ENCODE measurements at regions not wholly inside any gene's neighbourhood (a gene's known extent, or its start where the extent isn't known, plus 50 kb on each side); places are given as distances from the start of the nearest gene placed in this dataset.

- no peak for TF ChIP-seq SALL2 (CRISPR knock-in tag; IDR thresholded peaks at IDR 0.05)
- TF ChIP-seq ESRRA (CRISPR knock-in tag; IDR thresholded peaks at IDR 0.05; ENCODE audit: low read depth) = no peak
- TF ChIP-seq DNMT1 (CRISPR knock-in tag; IDR thresholded peaks at IDR 0.05) = no peak
- TF ChIP-seq CTCF (CRISPR knock-in tag; IDR thresholded peaks at IDR 0.05) = no peak
- no peak for TF ChIP-seq EZH2 (conservative IDR thresholded peaks at IDR 0.05; ENCODE audit: low read depth, low read length)
- no peak for TF ChIP-seq CREB3 (CRISPR knock-in tag; IDR thresholded peaks at IDR 0.05)
- TF ChIP-seq TSC22D2 (CRISPR knock-in tag; IDR thresholded peaks at IDR 0.05; ENCODE audit: borderline replicate concordance) = no peak
- TF ChIP-seq ZNF629 (CRISPR knock-in tag; conservative IDR thresholded peaks at IDR 0.05) = no peak
- TF ChIP-seq SMARCC2 (IDR thresholded peaks at IDR 0.05) = no peak
- no peak for TF ChIP-seq IKZF4 (CRISPR knock-in tag; IDR thresholded peaks at IDR 0.05; ENCODE audit: borderline replicate concordance, low read depth, not compliant biosample characterization)
- no peak for TF ChIP-seq NR2C2 (CRISPR knock-in tag; IDR thresholded peaks at IDR 0.05; ENCODE audit: borderline replicate concordance)
Measured at GRCh38 chr22:49622241-49623105, 205.2 kb downstream of the BRD1 start.

Measured in HepG2 (cell line).